IMR-90 (cell line): ENCODE measurements at regions not wholly inside any gene's neighbourhood (a gene's known extent, or its start where the extent isn't known, plus 50 kb on each side); places are given as distances from the start of the nearest gene placed in this dataset.

Experiments
- ATAC-seq: fragments of 200-7000 bp; cut with Tn5 transposase; 2 replicates; pipeline ENCODE4 v1.9.1; 2020; ENCODE audit warnings: low read depth, mild to moderate bottlenecking, moderate library complexity
- BruUV-seq: library from RNA; stranded (reverse); fragments of 400-500 nt; replicated peaks from 2 replicates; lab custom pipeline; 2021; lab: Mats Ljungman, UMichigan
- CTCF ChIA-PET: fragments of 300-600 bp; formaldehyde crosslinking; extraction: SDS; loops from one replicate; lab custom pipeline; 2021; ENCODE audit warnings: antibody characterized with exemption; lab: Yijun Ruan, JAX
- POLR2A ChIA-PET: fragments of 300-600 bp; sonication (Branson Sonifier 250); formaldehyde crosslinking; loops from one replicate; lab custom pipeline; 2022; ENCODE audit warnings: antibody characterized with exemption; ENCODE audit not compliant: unreplicated experiment; lab: Charles Lee
- DNase-seq: peaks from one replicate; pipeline ENCODE4 v3.0.0; 2013
- H2AFZ ChIP-seq: replicated peaks from 2 replicates; pipeline ENCODE3; 2013; ENCODE audit warnings: low read length, mild to moderate bottlenecking; ENCODE audit not compliant: poor library complexity
- H2AK5ac ChIP-seq: 2 replicates; pipeline ENCODE4 v1.6.1; 2013; ENCODE audit warnings: low read depth, low read length, inconsistent platforms
- H2AK9ac ChIP-seq: replicated peaks from 2 replicates; pipeline ENCODE3; 2013; ENCODE audit warnings: mild to moderate bottlenecking, low read depth, low read length, moderate library complexity; ENCODE audit not compliant: poor library complexity
- H2BK120ac ChIP-seq: 2 replicates; pipeline ENCODE4 v1.6.1; 2013; ENCODE audit warnings: low read depth, low read length, inconsistent platforms
- H2BK15ac ChIP-seq: 3 replicates; pipeline ENCODE4 v1.6.1; 2013; ENCODE audit warnings: low read depth, low read length, inconsistent platforms
- H2BK20ac ChIP-seq: 2 replicates; pipeline ENCODE4 v1.6.1; 2013; ENCODE audit warnings: low read depth, mild to moderate bottlenecking, inconsistent platforms, low read length, moderate library complexity
- H2BK5ac ChIP-seq: 2 replicates; pipeline ENCODE4 v1.6.1; 2013; ENCODE audit warnings: mild to moderate bottlenecking, low read depth, low read length, inconsistent platforms; ENCODE audit not compliant: poor library complexity, severe bottlenecking
- H3K14ac ChIP-seq: replicated peaks from 2 replicates; pipeline ENCODE4 v1.6.1; 2013; ENCODE audit warnings: low read depth, low read length, inconsistent platforms
- H3K18ac ChIP-seq: 2 replicates; pipeline ENCODE4 v1.6.1; 2013; ENCODE audit warnings: low read depth, low read length, control low read depth
- H3K23ac ChIP-seq: 2 replicates; pipeline ENCODE4 v1.6.1; 2013; ENCODE audit warnings: low read depth, low read length, inconsistent platforms
- H3K27ac ChIP-seq: 2 replicates; pipeline ENCODE4 v1.5.1; 2013; ENCODE audit warnings: mild to moderate bottlenecking, control low read depth, low read length; ENCODE audit not compliant: insufficient read depth
- H3K27me3 ChIP-seq: 2 replicates; pipeline ENCODE4 v1.6.1; 2013; ENCODE audit warnings: low read length; ENCODE audit not compliant: control insufficient read depth, insufficient read depth
- H3K36me3 ChIP-seq: 2 replicates; pipeline ENCODE4 v1.6.1; 2013; ENCODE audit warnings: low read length, mixed read lengths; ENCODE audit not compliant: control insufficient read depth, insufficient read depth
- H3K4ac ChIP-seq: 2 replicates; pipeline ENCODE4 v1.6.1; 2013; ENCODE audit warnings: low read depth, low read length, inconsistent platforms
- H3K4me1 ChIP-seq: 2 replicates; pipeline ENCODE4 v1.6.1; 2013; ENCODE audit warnings: low read length, mixed read lengths; ENCODE audit not compliant: control insufficient read depth, insufficient read depth
- H3K4me2 ChIP-seq: 2 replicates; pipeline ENCODE4 v1.6.1; 2013; ENCODE audit warnings: low read depth, mild to moderate bottlenecking, control low read depth, low read length, moderate library complexity
- H3K4me3 ChIP-seq: 2 replicates; pipeline ENCODE4 v1.5.1; 2013; ENCODE audit warnings: low read depth, mild to moderate bottlenecking, control low read depth, low read length, moderate library complexity; ENCODE audit not compliant: insufficient read depth
- H3K56ac ChIP-seq: 2 replicates; pipeline ENCODE4 v1.6.1; 2013; ENCODE audit warnings: low read length, inconsistent platforms; ENCODE audit not compliant: insufficient read depth; ENCODE audit errors: extremely low read depth
- H3K79me1 ChIP-seq, 2 experiments: 2 replicates each; pipeline ENCODE4 v1.6.1; 2013; ENCODE audit warnings: low read length in 2 of 2, inconsistent platforms in 1 of 2, low read depth in 1 of 2
- H3K9ac ChIP-seq: 2 replicates; pipeline ENCODE4 v1.6.1; 2013; ENCODE audit warnings: low read depth, low read length, control low read depth
- H3K9me1 ChIP-seq: 2 replicates; pipeline ENCODE4 v1.6.1; 2013; ENCODE audit warnings: low read length, inconsistent platforms; ENCODE audit not compliant: insufficient read depth
- H3K9me3 ChIP-seq: 2 replicates; pipeline ENCODE4 v1.6.1; 2013; ENCODE audit warnings: low read length; ENCODE audit not compliant: control insufficient read depth, insufficient read depth
- H4K20me1 ChIP-seq: 2 replicates; pipeline ENCODE4 v1.6.1; 2013; ENCODE audit warnings: low read length, inconsistent platforms; ENCODE audit not compliant: insufficient read depth
- H4K5ac ChIP-seq: 2 replicates; pipeline ENCODE4 v1.6.1; 2013; ENCODE audit warnings: mild to moderate bottlenecking, low read depth, low read length, control low read depth
- H4K8ac ChIP-seq, 2 experiments: 2 replicates each; pipeline ENCODE4 v1.6.1; 2013; ENCODE audit warnings: low read depth in 2 of 2, low read length in 2 of 2, control low read depth in 1 of 2, inconsistent platforms in 1 of 2
- H4K91ac ChIP-seq: 2 replicates; pipeline ENCODE4 v1.6.1; 2013; ENCODE audit warnings: low read depth, low read length, inconsistent platforms; ENCODE audit not compliant: insufficient read depth
- BHLHE40 ChIP-seq: fragments of 150-350 bp; IDR thresholded peaks from 2 replicates; pipeline ENCODE4 v1.6.1; 2016; ENCODE audit warnings: mild to moderate bottlenecking, low read depth, low read length
- CEBPB ChIP-seq: IDR thresholded peaks from 2 replicates; pipeline ENCODE4 v1.6.1; 2012; ENCODE audit warnings: low read depth, low read length, improper control_type of control experiment
- CHD1 ChIP-seq: IDR thresholded peaks from 2 replicates; pipeline ENCODE4 v1.6.1; 2012; ENCODE audit warnings: low read depth, low read length, improper control_type of control experiment
- CTCF ChIP-seq: conservative IDR thresholded peaks from 2 replicates; pipeline ENCODE4 v1.5.1; 2012; ENCODE audit warnings: mild to moderate bottlenecking, low read depth, low read length, improper control_type of control experiment
- ELK1 ChIP-seq: fragments of 150-350 bp; IDR thresholded peaks from 2 replicates; pipeline ENCODE4 v1.6.1; 2016; ENCODE audit warnings: low read depth, mild to moderate bottlenecking, low read length, moderate library complexity, borderline replicate concordance
- FOS ChIP-seq: fragments of 150-350 bp; IDR thresholded peaks from 2 replicates; pipeline ENCODE4 v1.6.1; 2016; ENCODE audit warnings: low read depth, low read length
- MAFK ChIP-seq: IDR thresholded peaks from 2 replicates; pipeline ENCODE4 v1.6.1; 2012; ENCODE audit warnings: low read depth, low read length, improper control_type of control experiment
- MAZ ChIP-seq: IDR thresholded peaks from 2 replicates; pipeline ENCODE4 v1.6.1; 2012; ENCODE audit warnings: low read depth, mild to moderate bottlenecking, low read length, improper control_type of control experiment, moderate library complexity, borderline replicate concordance
- MXI1 ChIP-seq: IDR thresholded peaks from 2 replicates; pipeline ENCODE4 v1.6.1; 2012; ENCODE audit warnings: low read depth, mild to moderate bottlenecking, low read length, moderate library complexity, borderline replicate concordance
- NFE2L2 ChIP-seq: fragments of 150-350 bp; IDR thresholded peaks from 2 replicates; pipeline ENCODE4 v1.6.1; 2016; ENCODE audit warnings: low read depth, mild to moderate bottlenecking, low read length
- POLR2A ChIP-seq: IDR thresholded peaks from 2 replicates; pipeline ENCODE4 v1.6.1; 2012; ENCODE audit warnings: mild to moderate bottlenecking, low read depth, low read length
- RAD21 ChIP-seq: IDR thresholded peaks from 2 replicates; pipeline ENCODE4 v1.6.1; 2012; ENCODE audit warnings: low read length, improper control_type of control experiment
- RCOR1 ChIP-seq: IDR thresholded peaks from 2 replicates; pipeline ENCODE4 v1.6.1; 2012; ENCODE audit warnings: mild to moderate bottlenecking, low read length, improper control_type of control experiment; ENCODE audit not compliant: insufficient replicate concordance
- RFX5 ChIP-seq: IDR thresholded peaks from 2 replicates; pipeline ENCODE4 v1.8.0; 2012; ENCODE audit warnings: low read depth, mild to moderate bottlenecking, low read length, moderate library complexity
- SMC3 ChIP-seq: fragments of 150-350 bp; IDR thresholded peaks from 2 replicates; pipeline ENCODE4 v1.6.1; 2016; ENCODE audit warnings: low read depth, mild to moderate bottlenecking, antibody characterized with exemption, low read length, moderate library complexity
- USF2 ChIP-seq: fragments of 150-350 bp; IDR thresholded peaks from 2 replicates; pipeline ENCODE4 v1.6.1; 2017; ENCODE audit warnings: mild to moderate bottlenecking, antibody characterized with exemption, low read length, low read depth
- dilution Hi-C: fragments of 300-500 bp; cut with HindIII; formaldehyde crosslinking; loops from one replicate; pipeline ENCODE4 v1.14.3; 2018; ENCODE audit warnings: low sequenced_read_pairs; ENCODE audit not compliant: unreplicated experiment
- in situ Hi-C: fragments of 300-500 bp; cut with MboI; formaldehyde crosslinking; loops from 3 replicates; pipeline ENCODE4 v1.14.3; 2019; ENCODE audit warnings: low sequenced_read_pairs, inconsistent platforms, mixed read lengths
- intact Hi-C: fragments of 100-400 bp; cut with micrococcal nuclease; formaldehyde crosslinking; loops from 2 replicates; pipeline ENCODE4 v1.10.0; 2022

GRCh38 chr13:61095885-61096284 lies 319.8 kb downstream of the PCDH20 start:
- Histone ChIP-seq H3K56ac (no peak overlapping the region), H4K5ac (no peak overlapping the region), H3K9ac (no peak overlapping the region), H2BK15ac (no peak overlapping the region), H3K36me3 (no peaks in the 10 kb centered on the region), H3K9me1 (no peaks in the 10 kb centered on the region), H3K14ac (no peak overlapping the region), H4K91ac (no peak overlapping the region), H2AK9ac (no peak overlapping the region), H3K79me1 (no peaks in the 10 kb centered on the region), H4K20me1 (no peaks in the 10 kb centered on the region), H3K4me1 (no peaks in the 10 kb centered on the region), H2BK120ac (no peak overlapping the region), H4K8ac (no peak overlapping the region), H3K4me3 (no peak overlapping the region), H3K4ac (no peak overlapping the region), H3K4me2 (no peak overlapping the region), H3K9me3 (0 out of 2 replicates have a peak, but pooled peaks cover 2% of the 10 kb centered on the region), H2BK20ac (no peak overlapping the region), H3K27me3 (no peaks in the 10 kb centered on the region), H2BK5ac (no peak overlapping the region), H2AK5ac (no peak overlapping the region), H3K23ac (no peak overlapping the region), H3K18ac (no peak overlapping the region), H2AFZ (no peak overlapping the region), H3K27ac (no peak overlapping the region)
- CTCF ChIA-PET, result no interaction called here
- intact Hi-C loops, result no loop called here
- POLR2A ChIA-PET, result no interaction called here
- dilution Hi-C loops, result no loop called here
- BruUV-seq, result no TSS peak
- ATAC-seq (no peak), DNase-seq (no peak)
- in situ Hi-C loops, result no loop called here
- TF ChIP-seq FOS (no peak), CHD1 (no peak), USF2 (no peak), MAZ (no peak), NFE2L2 (no peak), SMC3 (no peak), CEBPB (no peak), CTCF (no peak), POLR2A (no peak), MAFK (no peak), RAD21 (no peak), ELK1 (no peak), MXI1 (no peak), RCOR1 (no peak), BHLHE40 (no peak), RFX5 (no peak)
